Activated naive CD4-positive, alpha-beta T cell treated with anti-CD3 and anti-CD28 coated beads for 36 hours (primary cell): ENCODE measurements at regions not wholly inside any gene's neighbourhood (a gene's known extent, or its start where the extent isn't known, plus 50 kb on each side); places are given as distances from the start of the nearest gene placed in this dataset.
"Not testable (repeated sequence)": the region's sequence is repeated elsewhere in the genome, so short reads cannot be mapped to it uniquely, and the experiment has no call there.

Experiments used
- CTCF ChIA-PET: fragments of 350-600 bp; sonication (Branson Sonifier 250); formaldehyde crosslinking; loops from one replicate; lab custom pipeline; 2021; ENCODE audit warnings: antibody characterized with exemption; lab: Charles Lee
- DNase-seq: peaks from one replicate; pipeline ENCODE4 v3.0.0-alpha.2; 2020
- H3K27ac Mint-ChIP-seq: one replicate; pipeline ENCODE4 v1.8.0; 2021; ENCODE audit warnings: mild to moderate bottlenecking, mixed read lengths
- H3K27me3 Mint-ChIP-seq: one replicate; pipeline ENCODE4 v1.8.0; 2021; ENCODE audit warnings: low read depth, mixed read lengths
- H3K36me3 Mint-ChIP-seq: one replicate; pipeline ENCODE4 v1.8.0; 2021; ENCODE audit warnings: low read depth, mixed read lengths
- H3K4me1 Mint-ChIP-seq: one replicate; pipeline ENCODE4 v1.8.0; 2021; ENCODE audit warnings: low read depth, mixed read lengths
- H3K4me3 Mint-ChIP-seq: one replicate; pipeline ENCODE4 v1.8.0; 2021; ENCODE audit warnings: mild to moderate bottlenecking, moderate library complexity, mixed read lengths
- H3K9me3 Mint-ChIP-seq: one replicate; pipeline ENCODE4 v1.8.0; 2021; ENCODE audit warnings: mixed read lengths
- intact Hi-C: fragments of 100-400 bp; cut with micrococcal nuclease; formaldehyde crosslinking; loops from one replicate; pipeline ENCODE4 v1.15.1; 2023

DNA sequence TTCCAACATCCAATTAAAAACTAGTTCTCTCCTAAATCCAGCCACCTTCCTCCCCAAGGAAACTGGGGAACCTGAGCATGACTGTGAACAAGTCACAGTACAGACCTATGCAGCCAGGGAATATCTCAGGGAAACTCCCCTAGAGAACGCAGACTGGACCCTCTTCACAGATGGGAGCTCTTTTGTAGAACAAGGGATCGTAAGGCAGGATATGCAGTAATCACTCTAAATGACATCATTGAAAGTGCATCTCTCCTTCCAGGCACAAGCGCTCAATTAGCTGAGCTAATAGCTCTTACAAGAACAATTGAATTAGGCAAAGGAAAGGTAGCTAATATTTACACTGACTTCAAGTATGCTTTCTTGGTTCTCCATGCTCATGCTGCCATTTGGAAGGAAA, 1331.7 kb downstream of the UQCRFS1 start:
- H3K9me3 Mint-ChIP-seq = peaks cover 13% of the 10 kb centered on the region
- intact Hi-C loops = no loop called here

DNA sequence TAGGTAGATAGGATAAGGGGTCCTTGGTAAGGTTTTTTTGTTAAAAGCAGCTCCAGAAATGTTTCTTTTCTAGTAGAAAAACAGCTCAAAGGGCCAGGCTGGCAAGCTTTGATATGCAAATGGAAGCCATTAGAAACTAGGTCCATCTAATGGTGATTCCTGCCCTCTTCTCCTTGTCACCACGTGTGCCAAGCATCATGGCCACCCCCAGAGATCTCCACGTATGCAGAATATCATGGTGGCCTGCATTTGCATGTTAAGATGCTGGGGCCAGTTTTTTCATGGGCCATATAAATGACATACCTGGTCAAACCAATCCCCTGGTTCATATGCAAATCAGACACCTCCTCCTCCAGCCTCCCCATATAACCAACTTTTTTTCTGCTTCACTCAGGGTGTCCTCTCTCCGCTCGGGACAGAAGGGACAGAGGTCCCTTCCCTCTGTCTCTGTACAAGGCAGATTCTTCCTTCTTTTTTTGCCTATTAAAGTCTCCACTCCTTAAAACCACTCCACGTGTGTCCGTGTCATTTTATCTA, 1335.9 kb downstream of the UQCRFS1 start:
- H3K9me3 Mint-ChIP-seq = peaks cover 24% of the 10 kb centered on the region
- intact Hi-C loops = no loop called here
- CTCF ChIA-PET = no interaction called here
- no peak for DNase-seq
- H3K4me3 Mint-ChIP-seq = no peak overlapping the region
- no peaks in the 10 kb centered on the region for H3K27me3 Mint-ChIP-seq
- H3K36me3 Mint-ChIP-seq = peaks cover 2% of the 10 kb centered on the region
- no peaks in the 10 kb centered on the region for H3K4me1 Mint-ChIP-seq
- H3K27ac Mint-ChIP-seq = no peak overlapping the region

More for the DNA sequence above, 1331.7 kb downstream of the UQCRFS1 start:
- CTCF ChIA-PET = no interaction called here
- no peaks in the 10 kb centered on the region for H3K27me3 Mint-ChIP-seq
- H3K27ac Mint-ChIP-seq = no peak overlapping the region
- DNase-seq = no peak
- H3K4me1 Mint-ChIP-seq = no peaks in the 10 kb centered on the region
- no peak overlapping the region for H3K4me3 Mint-ChIP-seq
- H3K36me3 Mint-ChIP-seq = peaks cover 2% of the 10 kb centered on the region

DNA sequence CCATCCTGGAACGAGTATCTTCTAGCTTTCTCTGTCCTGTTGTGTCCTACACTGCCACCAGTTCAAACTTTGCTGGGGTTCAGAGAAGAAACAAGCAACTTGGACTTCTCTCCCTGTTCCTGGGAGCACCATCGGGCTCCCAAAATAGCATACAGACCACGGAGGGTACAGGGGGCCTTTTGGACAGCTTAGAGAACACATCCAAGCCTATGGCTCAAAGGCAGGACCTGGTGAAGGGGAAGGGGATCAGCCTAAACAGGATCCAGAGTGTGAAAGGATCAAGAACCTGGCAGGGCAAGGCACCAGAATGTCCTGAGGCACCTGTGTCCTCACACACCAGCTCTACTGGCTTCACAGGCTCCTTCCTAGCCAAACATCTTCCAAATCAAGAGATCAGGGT, 1336.5 kb downstream of the UQCRFS1 start:
- Mint-ChIP-seq H3K27me3 (no peaks in the 10 kb centered on the region), H3K4me3 (no peak overlapping the region), H3K9me3 (peaks cover 25% of the 10 kb centered on the region), H3K36me3 (peaks cover 2% of the 10 kb centered on the region), H3K4me1 (no peaks in the 10 kb centered on the region), H3K27ac (no peak overlapping the region)
- DNase-seq = no peak
- intact Hi-C loops = no loop called here
- CTCF ChIA-PET = no interaction called here

DNA sequence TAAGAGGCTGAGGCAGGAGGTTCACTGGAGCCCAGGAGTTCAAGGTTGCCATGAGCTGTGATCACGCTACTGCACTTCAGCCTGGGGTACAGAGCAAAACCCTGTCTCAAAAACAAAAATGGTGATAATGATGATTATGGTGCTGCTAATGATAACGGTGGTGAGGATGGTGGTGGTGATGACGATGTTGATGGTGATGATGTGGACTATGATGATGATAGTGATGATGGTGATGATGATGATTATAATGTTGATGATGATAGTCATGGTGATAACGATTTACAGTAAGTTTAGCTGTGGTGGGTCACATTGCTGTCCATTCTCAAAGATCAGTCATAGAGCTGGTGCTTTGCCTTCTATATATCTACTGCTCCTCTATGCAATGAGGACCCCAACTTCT, 1340.6 kb downstream of the UQCRFS1 start:
- CTCF ChIA-PET = no interaction called here
- Mint-ChIP-seq H3K4me3 (no peak overlapping the region), H3K27ac (no peak overlapping the region), H3K36me3 (no peaks in the 10 kb centered on the region), H3K9me3 (peaks cover 23% of the 10 kb centered on the region), H3K4me1 (no peaks in the 10 kb centered on the region), H3K27me3 (no peaks in the 10 kb centered on the region)
- DNase-seq = no peak
- intact Hi-C loops = no loop called here

DNA sequence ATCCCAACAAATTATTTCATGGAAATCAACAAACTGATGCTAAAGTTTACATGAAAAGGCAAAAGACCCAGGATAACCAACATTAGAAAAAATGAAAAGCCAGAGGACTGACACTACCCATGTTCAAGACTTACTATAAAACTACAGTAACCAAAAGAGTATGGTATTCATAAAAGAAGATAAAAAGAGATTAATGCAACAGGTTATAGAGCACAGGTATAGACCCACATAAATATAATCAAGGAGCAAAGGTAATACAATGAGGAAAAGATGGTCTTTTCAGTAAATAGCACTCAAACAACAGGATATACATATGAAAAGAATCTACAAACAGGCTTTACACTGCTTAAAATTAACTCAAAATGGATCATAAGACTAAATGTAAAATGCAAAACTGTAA, 1342.7 kb downstream of the UQCRFS1 start:
- Mint-ChIP-seq H3K9me3 (peaks cover 31% of the 10 kb centered on the region), H3K36me3 (peaks cover 6% of the 10 kb centered on the region), H3K4me3 (no peak overlapping the region), H3K27me3 (no peaks in the 10 kb centered on the region), H3K27ac (no peak overlapping the region), H3K4me1 (no peaks in the 10 kb centered on the region)
- intact Hi-C loops = no loop called here
- no peak for DNase-seq
- CTCF ChIA-PET = no interaction called here

DNA sequence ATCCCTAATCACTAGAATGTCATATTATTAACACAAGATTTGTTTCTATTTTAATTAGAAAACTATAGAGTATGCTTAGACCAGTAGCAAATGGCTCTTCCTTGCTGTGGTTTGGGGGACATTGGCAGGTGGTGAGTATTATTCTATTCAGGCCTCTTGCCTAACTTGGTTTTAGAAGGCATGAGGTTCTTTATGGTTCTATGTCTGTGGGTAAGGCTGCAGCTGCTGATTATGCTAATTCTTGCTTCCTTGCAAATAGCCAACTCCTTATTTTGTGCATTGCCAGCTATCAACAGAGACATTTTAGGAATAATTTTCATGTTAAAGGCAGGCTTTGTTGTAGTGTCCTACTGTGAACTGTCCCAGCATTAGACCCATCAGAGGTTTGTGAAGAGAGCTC, 1344.9 kb downstream of the UQCRFS1 start:
- DNase-seq = no peak
- Mint-ChIP-seq H3K9me3 (peaks cover 28% of the 10 kb centered on the region), H3K27ac (no peak overlapping the region)

DNA sequence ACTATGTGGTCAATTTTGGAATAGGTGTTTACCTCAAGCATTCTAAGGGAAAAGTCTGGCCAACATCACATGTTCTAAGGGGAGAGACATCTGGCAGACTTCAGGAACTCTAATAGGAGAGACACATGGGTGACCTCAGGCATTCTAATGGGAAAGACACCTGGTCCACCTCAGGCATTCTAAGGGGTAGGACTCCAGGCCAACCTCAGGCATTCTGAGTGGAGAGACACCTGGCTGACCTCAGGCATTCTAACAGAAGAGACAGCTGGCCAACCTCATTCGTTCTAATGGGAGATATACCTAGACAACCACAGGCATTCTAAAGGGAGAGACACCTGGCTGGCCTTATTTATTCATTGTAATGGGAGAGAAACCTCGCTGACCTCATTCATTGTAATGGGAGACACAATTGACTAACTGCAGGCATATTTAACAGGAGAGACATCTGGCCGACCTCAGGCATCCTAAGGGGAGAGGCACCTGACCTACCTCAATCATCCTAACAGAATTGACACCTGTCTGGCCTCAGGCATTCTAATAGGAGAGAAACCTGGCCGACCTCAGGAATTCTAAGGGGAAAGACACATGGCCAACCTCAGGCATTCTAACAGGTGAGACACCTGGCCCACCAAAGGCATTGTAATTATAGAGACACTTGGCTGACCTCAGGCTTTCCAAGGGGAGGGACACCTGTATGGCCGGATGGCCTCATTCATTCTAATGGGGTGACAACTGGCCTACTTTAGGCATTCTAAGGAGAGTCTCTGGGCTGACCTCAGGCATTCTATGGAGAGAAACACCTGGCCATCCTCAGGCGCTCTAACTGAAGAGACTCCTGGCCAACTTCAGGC, 1346.8 kb downstream of the UQCRFS1 start:
- DNase-seq = no peak
- H3K36me3 Mint-ChIP-seq = peaks cover 11% of the 10 kb centered on the region
- no peaks in the 10 kb centered on the region for H3K4me1 Mint-ChIP-seq
- H3K4me3 Mint-ChIP-seq = no peak overlapping the region
- intact Hi-C loops = no loop called here
- no peak overlapping the region for H3K27ac Mint-ChIP-seq
- no peaks in the 10 kb centered on the region for H3K27me3 Mint-ChIP-seq
- peaks cover 32% of the 10 kb centered on the region for H3K9me3 Mint-ChIP-seq
- CTCF ChIA-PET = no interaction called here

More for the DNA sequence above, 1344.9 kb downstream of the UQCRFS1 start:
- Mint-ChIP-seq H3K4me3 (no peak overlapping the region), H3K4me1 (no peaks in the 10 kb centered on the region), H3K36me3 (peaks cover 9% of the 10 kb centered on the region), H3K27me3 (no peaks in the 10 kb centered on the region)
- CTCF ChIA-PET = interaction anchor here (0.6 kb wide), 1 partner anchor 70 kb away, joined by 3 read pairs; no protein-coding TSS in a partner anchor
- intact Hi-C loops = no loop called here

DNA sequence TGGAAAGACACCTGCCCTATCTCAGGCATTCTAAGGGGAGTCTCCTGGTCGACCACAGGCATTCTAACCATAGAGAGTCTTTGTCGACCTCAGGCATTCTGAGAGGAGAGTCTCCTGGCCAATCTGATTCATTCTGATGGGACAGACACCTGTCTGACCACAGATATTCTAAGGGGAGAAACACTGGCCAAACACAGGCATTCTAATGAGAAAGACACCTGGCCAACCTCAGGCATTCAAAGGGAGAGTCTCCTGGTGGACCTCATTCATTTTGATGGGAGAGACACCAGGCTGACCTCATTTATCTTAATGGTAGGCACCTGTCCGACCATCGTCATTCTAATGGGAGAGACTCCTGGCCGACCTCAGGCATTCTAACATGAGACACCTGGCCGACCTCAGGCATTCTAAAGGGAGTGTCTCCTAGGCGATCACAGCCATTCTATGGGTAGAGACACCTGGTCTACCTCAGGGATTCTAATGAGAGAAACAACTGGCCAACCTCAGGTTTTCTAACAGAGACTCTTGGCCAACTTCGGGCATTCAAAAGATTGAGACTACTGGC, 1351.5 kb downstream of the UQCRFS1 start:
- H3K36me3 Mint-ChIP-seq = peaks cover 17% of the 10 kb centered on the region
- H3K4me3 Mint-ChIP-seq = no peak overlapping the region
- H3K9me3 Mint-ChIP-seq = peaks cover 71% of the 10 kb centered on the region
- CTCF ChIA-PET = no interaction called here
- H3K4me1 Mint-ChIP-seq = no peaks in the 10 kb centered on the region
- no peaks in the 10 kb centered on the region for H3K27me3 Mint-ChIP-seq
- no peak for DNase-seq
- no peak overlapping the region for H3K27ac Mint-ChIP-seq
- intact Hi-C loops = no loop called here

DNA sequence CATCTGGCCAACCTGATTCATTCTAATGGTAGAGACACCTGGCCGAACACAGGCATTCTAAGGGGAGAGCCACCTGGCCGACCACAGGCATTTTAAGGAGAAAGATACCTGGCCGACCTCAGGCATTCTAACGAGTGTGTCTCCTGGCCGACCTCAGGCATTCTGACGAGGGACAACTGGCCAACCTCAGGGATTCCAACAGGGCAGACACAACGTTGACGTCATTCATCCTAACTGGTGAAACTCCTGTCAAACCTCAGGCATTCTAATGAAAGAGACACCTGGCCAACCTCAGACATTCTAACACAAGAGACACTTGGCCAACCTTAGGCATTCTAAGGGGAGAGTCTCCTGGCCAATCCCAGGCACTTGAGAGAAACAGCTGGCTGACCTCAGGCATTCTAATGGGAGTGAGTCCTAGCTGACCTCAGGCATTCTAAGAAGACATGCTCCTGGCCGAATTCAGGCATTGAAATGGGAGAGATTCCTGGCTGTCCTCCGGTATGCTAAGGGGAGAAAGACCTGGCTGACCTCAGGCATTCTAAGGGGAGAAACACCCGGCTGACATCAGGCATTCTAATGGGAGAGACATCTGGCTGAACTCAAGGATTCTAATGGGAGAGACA, 1352.5 kb downstream of the UQCRFS1 start:
- Mint-ChIP-seq H3K36me3 (peaks cover 14% of the 10 kb centered on the region), H3K4me1 (no peaks in the 10 kb centered on the region), H3K9me3 (peaks cover 70% of the 10 kb centered on the region), H3K4me3 (no peak overlapping the region), H3K27me3 (no peaks in the 10 kb centered on the region), H3K27ac (no peak overlapping the region)
- no peak for DNase-seq
- CTCF ChIA-PET = no interaction called here
- intact Hi-C loops = no loop called here

DNA sequence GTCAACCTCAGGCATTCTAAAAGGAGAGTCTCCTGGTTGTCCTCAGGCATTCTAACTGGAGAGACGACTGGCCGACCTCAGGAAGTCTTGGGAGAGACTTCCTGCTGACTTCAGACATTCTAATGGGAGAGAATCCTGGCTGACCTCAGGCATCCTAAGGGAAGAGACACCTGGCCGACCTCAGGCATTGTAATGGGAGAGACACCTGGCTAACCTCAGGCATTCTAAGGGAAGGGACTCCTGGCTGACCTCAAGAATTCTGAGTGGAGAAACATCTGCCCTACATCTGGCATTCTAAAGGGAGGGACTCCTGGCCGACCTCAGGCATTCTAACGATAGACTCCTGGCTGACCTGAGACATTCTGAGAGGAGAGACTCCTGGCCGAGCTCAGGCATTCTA, 1353.3 kb downstream of the UQCRFS1 start:
- DNase-seq = no peak
- Mint-ChIP-seq H3K36me3 (peaks cover 16% of the 10 kb centered on the region), H3K9me3 (peaks cover 75% of the 10 kb centered on the region), H3K4me1 (no peaks in the 10 kb centered on the region), H3K4me3 (no peak overlapping the region), H3K27ac (no peak overlapping the region), H3K27me3 (no peaks in the 10 kb centered on the region)
- intact Hi-C loops = no loop called here
- CTCF ChIA-PET = no interaction called here

DNA sequence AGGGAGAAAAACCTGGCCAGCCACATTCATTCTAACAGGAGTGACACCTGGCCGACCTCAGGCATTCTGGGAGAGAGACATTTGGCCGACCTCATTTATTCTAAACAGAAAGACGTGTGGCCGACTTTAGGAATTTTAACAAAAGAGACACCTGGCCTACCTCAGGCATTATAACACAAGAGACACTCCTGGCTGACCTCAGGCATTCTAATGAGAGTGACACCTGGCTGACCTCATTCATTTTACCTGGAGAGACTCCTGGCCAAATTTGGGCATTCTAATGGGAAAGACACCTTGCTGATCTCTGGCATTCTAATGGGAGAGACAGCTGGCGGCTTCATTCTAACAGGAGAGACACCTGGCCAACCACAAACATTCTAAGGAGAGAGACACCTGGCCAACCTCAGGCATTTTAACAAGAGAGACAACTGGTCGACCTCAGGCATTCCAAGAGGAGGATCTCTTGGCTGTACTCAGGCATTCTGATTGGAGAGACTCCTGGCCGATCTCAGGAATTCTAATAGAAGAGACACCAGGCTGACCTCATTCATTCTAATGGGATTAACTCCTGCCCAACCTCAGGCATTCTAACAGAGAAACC, 1353.9 kb downstream of the UQCRFS1 start:
- intact Hi-C loops = no loop called here
- no peaks in the 10 kb centered on the region for H3K4me1 Mint-ChIP-seq
- DNase-seq = no peak
- no peak overlapping the region for H3K27ac Mint-ChIP-seq
- CTCF ChIA-PET = no interaction called here
- no peaks in the 10 kb centered on the region for H3K27me3 Mint-ChIP-seq
- no peak overlapping the region for H3K4me3 Mint-ChIP-seq
- peaks cover 16% of the 10 kb centered on the region for H3K36me3 Mint-ChIP-seq
- H3K9me3 Mint-ChIP-seq = peaks cover 77% of the 10 kb centered on the region

DNA sequence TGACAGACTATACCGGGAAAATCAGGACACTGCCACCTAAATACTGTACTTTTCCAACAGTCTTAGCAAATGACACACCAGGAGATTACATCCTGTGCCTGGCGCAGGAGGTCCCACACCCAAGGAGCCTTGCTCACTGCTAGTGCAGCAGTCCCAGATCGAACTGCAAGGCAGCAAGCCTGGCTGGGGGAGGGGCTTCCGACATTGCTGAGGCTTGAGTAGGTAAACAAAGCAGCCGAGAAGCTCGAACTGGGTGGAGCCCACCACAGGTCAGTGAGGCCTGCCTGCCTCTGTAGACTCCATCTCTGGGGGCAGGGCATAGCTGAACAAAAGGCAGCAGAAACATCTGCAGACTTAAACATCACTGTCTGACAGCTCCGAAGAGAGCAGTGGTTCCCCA, 1360.0 kb downstream of the UQCRFS1 start:
- intact Hi-C loops, H3K27me3 Mint-ChIP-seq, H3K27ac Mint-ChIP-seq, CTCF ChIA-PET, DNase-seq, H3K4me3 Mint-ChIP-seq, H3K4me1 Mint-ChIP-seq: not testable (repeated sequence)
- Mint-ChIP-seq H3K9me3 (peaks cover 56% of the 10 kb centered on the region), H3K36me3 (peaks cover 13% of the 10 kb centered on the region)
